GM12878 (cell line): ENCODE measurements at regions not wholly inside any gene's neighbourhood (a gene's known extent, or its start where the extent isn't known, plus 50 kb on each side); places are given as distances from the start of the nearest gene placed in this dataset.

Experiments
- EGR1 ChIP-seq, 2 experiments: IDR thresholded peaks; 1 replicate in 1 of 2; 2 replicates in 1 of 2; pipeline ENCODE4 v1.6.1; 2011 to 2012; ENCODE audit warnings: low read depth in 2 of 2, low read length in 2 of 2, borderline replicate concordance in 1 of 2, mild to moderate bottlenecking in 1 of 2, moderate library complexity in 1 of 2
- EP300 ChIP-seq, 2 experiments: fragments of 150-350 bp in 1 of 2; IDR thresholded peaks; 2 replicates each; pipeline ENCODE4 v1.6.1; 2011 to 2012; ENCODE audit warnings: low read depth in 2 of 2, low read length in 2 of 2, borderline replicate concordance in 1 of 2, improper control_type of control experiment in 1 of 2, inconsistent platforms in 1 of 2; ENCODE audit not compliant: control insufficient read depth in 1 of 2
- RCOR1 ChIP-seq: conservative IDR thresholded peaks from 2 replicates; pipeline ENCODE4 v1.6.1; 2012; ENCODE audit warnings: low read depth, low read length, improper control_type of control experiment
- TF ChIP-seq, protein P1 (sequence below): IDR thresholded peaks from 2 replicates; pipeline ENCODE4 v1.6.1; 2011; ENCODE audit warnings: borderline replicate concordance, low read depth, mild to moderate bottlenecking, moderate library complexity, low read length; ENCODE audit not compliant: insufficient read depth, poor library complexity, severe bottlenecking
- TF ChIP-seq, protein P2 (sequence below): fragments of 450-650 bp; IDR thresholded peaks from 2 replicates; pipeline ENCODE4 v1.6.1; 2016; ENCODE audit warnings: mild to moderate bottlenecking, moderate library complexity, borderline replicate concordance
- TF ChIP-seq, protein P3 (sequence below): fragments of 450-650 bp; IDR thresholded peaks from 2 replicates; pipeline ENCODE4 v1.6.1; 2018; ENCODE audit warnings: borderline replicate concordance, mild to moderate bottlenecking; ENCODE audit not compliant: partially characterized antibody
- TF ChIP-seq, protein P4 (sequence below): fragments of 450-650 bp; IDR thresholded peaks from 2 replicates; pipeline ENCODE4 v1.6.1; 2017; ENCODE audit warnings: borderline replicate concordance
- TF ChIP-seq, protein P5 (sequence below): fragments of 450-650 bp; formaldehyde crosslinking; IDR thresholded peaks from 2 replicates; pipeline ENCODE4 v1.5.0; 2022; ENCODE audit warnings: mild to moderate bottlenecking, missing genetic modification characterization
- TF ChIP-seq, protein P6 (sequence below): fragments of 450-650 bp; IDR thresholded peaks from 2 replicates; pipeline ENCODE4 v1.6.1; 2017; ENCODE audit warnings: mild to moderate bottlenecking, low read depth, inconsistent platforms; ENCODE audit not compliant: poor library complexity, severe bottlenecking

DNA sequence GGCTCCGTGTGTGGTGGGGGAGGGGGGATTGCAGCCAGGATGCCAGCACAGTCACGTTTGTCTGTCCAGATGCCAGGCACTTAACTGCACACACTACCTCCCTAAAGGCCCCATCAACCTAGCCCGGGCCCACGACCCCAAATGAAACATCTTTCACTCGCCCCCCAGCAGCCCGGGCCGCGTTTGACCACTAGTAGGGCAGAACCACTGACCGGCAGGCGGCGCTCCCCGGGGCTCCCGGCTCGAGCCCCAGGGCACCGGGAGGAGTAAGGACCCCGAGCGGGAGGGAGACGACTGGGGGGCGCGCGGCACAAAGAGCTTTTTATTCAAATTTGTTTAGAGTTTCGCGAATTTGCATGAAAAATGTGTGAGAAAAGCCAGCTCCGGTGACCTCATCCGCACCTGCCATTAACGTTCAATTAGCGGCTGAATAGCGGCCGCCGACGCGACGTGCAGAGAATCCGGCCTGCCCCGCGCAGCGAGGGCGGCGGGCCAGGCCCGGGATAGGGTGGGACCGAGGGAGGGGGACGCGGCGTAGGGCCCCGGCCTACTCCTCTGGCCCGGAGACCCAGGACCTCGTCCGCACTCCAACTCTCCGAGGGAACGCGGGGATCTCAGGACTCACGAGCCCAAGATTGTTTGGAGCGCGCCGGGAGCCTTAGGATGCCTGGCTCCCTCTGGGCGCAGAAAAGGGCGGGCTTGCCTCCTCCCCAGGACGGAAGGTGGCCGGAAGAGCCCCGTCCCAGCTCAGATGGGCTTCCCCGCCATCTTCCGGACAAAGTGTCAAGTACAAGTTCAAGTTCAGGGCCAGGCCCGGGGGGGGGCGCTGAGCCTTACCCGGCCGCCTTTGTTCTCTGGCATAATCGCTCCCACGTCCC lies 64.9 kb upstream of the POLG start (continued):
- TF ChIP-seq, protein P1, sequence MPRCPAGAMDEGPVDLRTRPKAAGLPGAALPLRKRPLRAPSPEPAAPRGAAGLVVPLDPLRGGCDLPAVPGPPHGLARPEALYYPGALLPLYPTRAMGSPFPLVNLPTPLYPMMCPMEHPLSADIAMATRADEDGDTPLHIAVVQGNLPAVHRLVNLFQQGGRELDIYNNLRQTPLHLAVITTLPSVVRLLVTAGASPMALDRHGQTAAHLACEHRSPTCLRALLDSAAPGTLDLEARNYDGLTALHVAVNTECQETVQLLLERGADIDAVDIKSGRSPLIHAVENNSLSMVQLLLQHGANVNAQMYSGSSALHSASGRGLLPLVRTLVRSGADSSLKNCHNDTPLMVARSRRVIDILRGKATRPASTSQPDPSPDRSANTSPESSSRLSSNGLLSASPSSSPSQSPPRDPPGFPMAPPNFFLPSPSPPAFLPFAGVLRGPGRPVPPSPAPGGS = no peak
- TF ChIP-seq, protein P2, sequence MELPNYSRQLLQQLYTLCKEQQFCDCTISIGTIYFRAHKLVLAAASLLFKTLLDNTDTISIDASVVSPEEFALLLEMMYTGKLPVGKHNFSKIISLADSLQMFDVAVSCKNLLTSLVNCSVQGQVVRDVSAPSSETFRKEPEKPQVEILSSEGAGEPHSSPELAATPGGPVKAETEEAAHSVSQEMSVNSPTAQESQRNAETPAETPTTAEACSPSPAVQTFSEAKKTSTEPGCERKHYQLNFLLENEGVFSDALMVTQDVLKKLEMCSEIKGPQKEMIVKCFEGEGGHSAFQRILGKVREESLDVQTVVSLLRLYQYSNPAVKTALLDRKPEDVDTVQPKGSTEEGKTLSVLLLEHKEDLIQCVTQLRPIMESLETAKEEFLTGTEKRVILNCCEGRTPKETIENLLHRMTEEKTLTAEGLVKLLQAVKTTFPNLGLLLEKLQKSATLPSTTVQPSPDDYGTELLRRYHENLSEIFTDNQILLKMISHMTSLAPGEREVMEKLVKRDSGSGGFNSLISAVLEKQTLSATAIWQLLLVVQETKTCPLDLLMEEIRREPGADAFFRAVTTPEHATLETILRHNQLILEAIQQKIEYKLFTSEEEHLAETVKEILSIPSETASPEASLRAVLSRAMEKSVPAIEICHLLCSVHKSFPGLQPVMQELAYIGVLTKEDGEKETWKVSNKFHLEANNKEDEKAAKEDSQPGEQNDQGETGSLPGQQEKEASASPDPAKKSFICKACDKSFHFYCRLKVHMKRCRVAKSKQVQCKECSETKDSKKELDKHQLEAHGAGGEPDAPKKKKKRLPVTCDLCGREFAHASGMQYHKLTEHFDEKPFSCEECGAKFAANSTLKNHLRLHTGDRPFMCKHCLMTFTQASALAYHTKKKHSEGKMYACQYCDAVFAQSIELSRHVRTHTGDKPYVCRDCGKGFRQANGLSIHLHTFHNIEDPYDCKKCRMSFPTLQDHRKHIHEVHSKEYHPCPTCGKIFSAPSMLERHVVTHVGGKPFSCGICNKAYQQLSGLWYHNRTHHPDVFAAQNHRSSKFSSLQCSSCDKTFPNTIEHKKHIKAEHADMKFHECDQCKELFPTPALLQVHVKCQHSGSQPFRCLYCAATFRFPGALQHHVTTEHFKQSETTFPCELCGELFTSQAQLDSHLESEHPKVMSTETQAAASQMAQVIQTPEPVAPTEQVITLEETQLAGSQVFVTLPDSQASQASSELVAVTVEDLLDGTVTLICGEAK = no peak
- TF ChIP-seq RCOR1 (no peak), EP300 (IDR thresholded peaks at IDR 0.05; ENCODE audit: borderline replicate concordance in 1 of 2, control insufficient read depth in 1 of 2, low read depth in 2 of 2, low read length in 2 of 2) (no peak), EGR1 (IDR thresholded peaks at IDR 0.05; ENCODE audit: borderline replicate concordance in 1 of 2, low read depth in 2 of 2, low read length in 2 of 2) (no peak)
- TF ChIP-seq, protein P3, sequence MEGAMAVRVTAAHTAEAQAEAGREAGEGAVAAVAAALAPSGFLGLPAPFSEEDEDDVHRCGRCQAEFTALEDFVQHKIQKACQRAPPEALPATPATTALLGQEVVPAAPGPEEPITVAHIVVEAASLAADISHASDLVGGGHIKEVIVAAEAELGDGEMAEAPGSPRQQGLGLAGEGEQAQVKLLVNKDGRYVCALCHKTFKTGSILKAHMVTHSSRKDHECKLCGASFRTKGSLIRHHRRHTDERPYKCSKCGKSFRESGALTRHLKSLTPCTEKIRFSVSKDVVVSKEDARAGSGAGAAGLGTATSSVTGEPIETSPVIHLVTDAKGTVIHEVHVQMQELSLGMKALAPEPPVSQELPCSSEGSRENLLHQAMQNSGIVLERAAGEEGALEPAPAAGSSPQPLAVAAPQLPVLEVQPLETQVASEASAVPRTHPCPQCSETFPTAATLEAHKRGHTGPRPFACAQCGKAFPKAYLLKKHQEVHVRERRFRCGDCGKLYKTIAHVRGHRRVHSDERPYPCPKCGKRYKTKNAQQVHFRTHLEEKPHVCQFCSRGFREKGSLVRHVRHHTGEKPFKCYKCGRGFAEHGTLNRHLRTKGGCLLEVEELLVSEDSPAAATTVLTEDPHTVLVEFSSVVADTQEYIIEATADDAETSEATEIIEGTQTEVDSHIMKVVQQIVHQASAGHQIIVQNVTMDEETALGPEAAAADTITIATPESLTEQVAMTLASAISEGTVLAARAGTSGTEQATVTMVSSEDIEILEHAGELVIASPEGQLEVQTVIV = no peak
- TF ChIP-seq, protein P4, sequence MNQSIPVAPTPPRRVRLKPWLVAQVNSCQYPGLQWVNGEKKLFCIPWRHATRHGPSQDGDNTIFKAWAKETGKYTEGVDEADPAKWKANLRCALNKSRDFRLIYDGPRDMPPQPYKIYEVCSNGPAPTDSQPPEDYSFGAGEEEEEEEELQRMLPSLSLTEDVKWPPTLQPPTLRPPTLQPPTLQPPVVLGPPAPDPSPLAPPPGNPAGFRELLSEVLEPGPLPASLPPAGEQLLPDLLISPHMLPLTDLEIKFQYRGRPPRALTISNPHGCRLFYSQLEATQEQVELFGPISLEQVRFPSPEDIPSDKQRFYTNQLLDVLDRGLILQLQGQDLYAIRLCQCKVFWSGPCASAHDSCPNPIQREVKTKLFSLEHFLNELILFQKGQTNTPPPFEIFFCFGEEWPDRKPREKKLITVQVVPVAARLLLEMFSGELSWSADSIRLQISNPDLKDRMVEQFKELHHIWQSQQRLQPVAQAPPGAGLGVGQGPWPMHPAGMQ = no peak
- TF ChIP-seq, protein P5, sequence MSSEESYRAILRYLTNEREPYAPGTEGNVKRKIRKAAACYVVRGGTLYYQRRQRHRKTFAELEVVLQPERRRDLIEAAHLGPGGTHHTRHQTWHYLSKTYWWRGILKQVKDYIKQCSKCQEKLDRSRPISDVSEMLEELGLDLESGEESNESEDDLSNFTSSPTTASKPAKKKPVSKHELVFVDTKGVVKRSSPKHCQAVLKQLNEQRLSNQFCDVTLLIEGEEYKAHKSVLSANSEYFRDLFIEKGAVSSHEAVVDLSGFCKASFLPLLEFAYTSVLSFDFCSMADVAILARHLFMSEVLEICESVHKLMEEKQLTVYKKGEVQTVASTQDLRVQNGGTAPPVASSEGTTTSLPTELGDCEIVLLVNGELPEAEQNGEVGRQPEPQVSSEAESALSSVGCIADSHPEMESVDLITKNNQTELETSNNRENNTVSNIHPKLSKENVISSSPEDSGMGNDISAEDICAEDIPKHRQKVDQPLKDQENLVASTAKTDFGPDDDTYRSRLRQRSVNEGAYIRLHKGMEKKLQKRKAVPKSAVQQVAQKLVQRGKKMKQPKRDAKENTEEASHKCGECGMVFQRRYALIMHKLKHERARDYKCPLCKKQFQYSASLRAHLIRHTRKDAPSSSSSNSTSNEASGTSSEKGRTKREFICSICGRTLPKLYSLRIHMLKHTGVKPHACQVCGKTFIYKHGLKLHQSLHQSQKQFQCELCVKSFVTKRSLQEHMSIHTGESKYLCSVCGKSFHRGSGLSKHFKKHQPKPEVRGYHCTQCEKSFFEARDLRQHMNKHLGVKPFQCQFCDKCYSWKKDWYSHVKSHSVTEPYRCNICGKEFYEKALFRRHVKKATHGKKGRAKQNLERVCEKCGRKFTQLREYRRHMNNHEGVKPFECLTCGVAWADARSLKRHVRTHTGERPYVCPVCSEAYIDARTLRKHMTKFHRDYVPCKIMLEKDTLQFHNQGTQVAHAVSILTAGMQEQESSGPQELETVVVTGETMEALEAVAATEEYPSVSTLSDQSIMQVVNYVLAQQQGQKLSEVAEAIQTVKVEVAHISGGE (CRISPR knock-in tag) = no peak
- TF ChIP-seq, protein P6, sequence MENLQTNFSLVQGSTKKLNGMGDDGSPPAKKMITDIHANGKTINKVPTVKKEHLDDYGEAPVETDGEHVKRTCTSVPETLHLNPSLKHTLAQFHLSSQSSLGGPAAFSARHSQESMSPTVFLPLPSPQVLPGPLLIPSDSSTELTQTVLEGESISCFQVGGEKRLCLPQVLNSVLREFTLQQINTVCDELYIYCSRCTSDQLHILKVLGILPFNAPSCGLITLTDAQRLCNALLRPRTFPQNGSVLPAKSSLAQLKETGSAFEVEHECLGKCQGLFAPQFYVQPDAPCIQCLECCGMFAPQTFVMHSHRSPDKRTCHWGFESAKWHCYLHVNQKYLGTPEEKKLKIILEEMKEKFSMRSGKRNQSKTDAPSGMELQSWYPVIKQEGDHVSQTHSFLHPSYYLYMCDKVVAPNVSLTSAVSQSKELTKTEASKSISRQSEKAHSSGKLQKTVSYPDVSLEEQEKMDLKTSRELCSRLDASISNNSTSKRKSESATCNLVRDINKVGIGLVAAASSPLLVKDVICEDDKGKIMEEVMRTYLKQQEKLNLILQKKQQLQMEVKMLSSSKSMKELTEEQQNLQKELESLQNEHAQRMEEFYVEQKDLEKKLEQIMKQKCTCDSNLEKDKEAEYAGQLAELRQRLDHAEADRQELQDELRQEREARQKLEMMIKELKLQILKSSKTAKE = no peak
